GM12878 (cell line): ENCODE measurements at regions not wholly inside any gene's neighbourhood (a gene's known extent, or its start where the extent isn't known, plus 50 kb on each side); places are given as distances from the start of the nearest gene placed in this dataset.

Experiments used
- ATAC-seq: fragments of 200-7000 bp; cut with Tn5 transposase; 3 replicates; pipeline ENCODE4 v1.9.1; 2020; ENCODE audit warnings: mild to moderate bottlenecking, moderate library complexity
- BruUV-seq: library from RNA; stranded (reverse); fragments of 400-500 nt; replicated peaks from 2 replicates; lab custom pipeline; 2021; lab: Mats Ljungman, UMichigan
- CTCF ChIA-PET: fragments of 300-600 bp; sonication (Branson Sonifier 250); formaldehyde crosslinking; extraction: SDS; loops from one replicate; lab custom pipeline; 2021; ENCODE audit warnings: inconsistent platforms; lab: Yijun Ruan, JAX
- POLR2A ChIA-PET: fragments of 350-600 bp; formaldehyde crosslinking; extraction: SDS; loops from one replicate; lab custom pipeline; 2021; ENCODE audit warnings: inconsistent platforms; lab: Charles Lee
- RAD21 ChIA-PET: fragments of 300-600 bp; sonication (Branson Sonifier 250); formaldehyde crosslinking; loops from one replicate; lab custom pipeline; 2023; ENCODE audit warnings: antibody characterized with exemption; ENCODE audit not compliant: unreplicated experiment; lab: Charles Lee
- SMC1A ChIA-PET: fragments of 300-600 bp; sonication (Branson Sonifier 250); formaldehyde crosslinking; loops from one replicate; lab custom pipeline; 2023; ENCODE audit not compliant: unreplicated experiment, uncharacterized antibody; lab: Charles Lee
- DNase-seq: peaks from one replicate; pipeline ENCODE4 v3.0.0-alpha.2; 2011; ENCODE audit warnings: low read depth, low spot score
- FAIRE-seq: peaks from 3 replicates; lab custom pipeline; 2011; peaks lifted over from hg19 to GRCh38; lab: Jason Lieb, UNC
- H2AFZ ChIP-seq: 2 replicates; pipeline ENCODE4 v1.6.0; 2011; ENCODE audit warnings: low read depth, low read length, control low read depth; ENCODE audit not compliant: control insufficient read depth
- H3K27ac ChIP-seq: 2 replicates; pipeline ENCODE4 v1.5.1; 2011; ENCODE audit warnings: control low read depth; ENCODE audit not compliant: control insufficient read depth, insufficient read depth
- H3K27me3 ChIP-seq, 2 experiments: replicated peaks in 1 of 2; 2 replicates each; pipeline versions ENCODE4 v1.6.0 to v1.6.1; 2011; ENCODE audit warnings: low read length in 1 of 2; ENCODE audit not compliant: control insufficient read depth in 2 of 2, insufficient read depth in 2 of 2
- H3K36me3 ChIP-seq, 2 experiments: 2 replicates each; pipeline ENCODE4 v1.5.1; 2011; ENCODE audit warnings: low read length in 1 of 2; ENCODE audit not compliant: control insufficient read depth in 2 of 2, insufficient read depth in 2 of 2
- H3K4me1 ChIP-seq: 2 replicates; pipeline ENCODE4 v1.6.1; 2011; ENCODE audit warnings: mild to moderate bottlenecking, low read length, moderate library complexity, mixed read lengths; ENCODE audit not compliant: control insufficient read depth, insufficient read depth
- H3K4me2 ChIP-seq: 2 replicates; pipeline ENCODE4 v1.6.0; 2011; ENCODE audit warnings: control low read depth; ENCODE audit not compliant: control insufficient read depth, insufficient read depth
- H3K4me3 ChIP-seq: fragments of 200-600 bp; sonication (generic); 2 replicates; pipeline ENCODE4 v1.5.1; 2016
- H3K79me2 ChIP-seq: 2 replicates; pipeline ENCODE4 v1.6.0; 2011; ENCODE audit warnings: low read length; ENCODE audit not compliant: control insufficient read depth, insufficient read depth
- H3K9ac ChIP-seq: 2 replicates; pipeline ENCODE4 v1.8.0; 2011; ENCODE audit warnings: low read length, control low read depth, mixed read lengths; ENCODE audit not compliant: control insufficient read depth, insufficient read depth
- H3K9me3 ChIP-seq: replicated peaks from 3 replicates; pipeline ENCODE4 v1.5.1; 2011; ENCODE audit warnings: mild to moderate bottlenecking, low read length; ENCODE audit not compliant: control insufficient read depth, insufficient read depth
- H4K20me1 ChIP-seq: 2 replicates; pipeline ENCODE4 v1.6.0; 2011; ENCODE audit not compliant: control insufficient read depth, insufficient read depth
- CHD1 ChIP-seq: IDR thresholded peaks from 2 replicates; pipeline ENCODE4 v1.6.1; 2012; ENCODE audit warnings: low read depth, low read length, improper control_type of control experiment
- E4F1 ChIP-seq: fragments of 450-650 bp; IDR thresholded peaks from 2 replicates; pipeline ENCODE4 v1.6.1; 2018; ENCODE audit warnings: borderline replicate concordance, mild to moderate bottlenecking; ENCODE audit not compliant: partially characterized antibody
- HDAC2 ChIP-seq: fragments of 200-600 bp; sonication (generic); IDR thresholded peaks from 2 replicates; pipeline ENCODE4 v1.6.1; 2017
- IKZF2 ChIP-seq, 2 experiments: fragments of 450-650 bp; IDR thresholded peaks; 2 replicates each; pipeline ENCODE4 v1.6.1; 2017; ENCODE audit warnings: mild to moderate bottlenecking in 2 of 2, moderate library complexity in 2 of 2
- JUND ChIP-seq: IDR thresholded peaks from 2 replicates; pipeline ENCODE4 v1.6.1; 2012; ENCODE audit warnings: low read depth, mild to moderate bottlenecking, low read length, improper control_type of control experiment, moderate library complexity
- LARP7 ChIP-seq: fragments of 450-650 bp; IDR thresholded peaks from 2 replicates; pipeline ENCODE4 v1.6.1; 2017; ENCODE audit warnings: mild to moderate bottlenecking
- MXI1 ChIP-seq: fragments of 150-350 bp; IDR thresholded peaks from 2 replicates; pipeline ENCODE4 v1.6.1; 2011; ENCODE audit warnings: low read depth, mild to moderate bottlenecking, inconsistent platforms, low read length, improper control_type of control experiment
- NBN ChIP-seq: fragments of 450-650 bp; IDR thresholded peaks from 2 replicates; pipeline ENCODE4 v1.6.1; 2016
- NFXL1 ChIP-seq: fragments of 450-650 bp; IDR thresholded peaks from 2 replicates; pipeline ENCODE4 v1.6.1; 2017; ENCODE audit warnings: antibody characterized with exemption, mild to moderate bottlenecking, borderline replicate concordance
- NR2C2 ChIP-seq: IDR thresholded peaks from 2 replicates; pipeline ENCODE4 v1.6.1; 2011; ENCODE audit warnings: borderline replicate concordance, low read depth; ENCODE audit not compliant: control insufficient read depth, insufficient read length
- POLR2A ChIP-seq: IDR thresholded peaks from 2 replicates; pipeline ENCODE4 v1.6.1; 2011; ENCODE audit warnings: low read depth, mild to moderate bottlenecking, low read length
- RELA ChIP-seq: fragments of 450-650 bp; IDR thresholded peaks from 2 replicates; pipeline ENCODE4 v1.8.0; 2014; ENCODE audit warnings: borderline replicate concordance; ENCODE audit not compliant: partially characterized antibody
- TAF1 ChIP-seq: IDR thresholded peaks from 2 replicates; pipeline ENCODE4 v1.6.1; 2011; ENCODE audit warnings: mild to moderate bottlenecking, low read depth, low read length, borderline replicate concordance
- TARDBP ChIP-seq: IDR thresholded peaks from 2 replicates; pipeline ENCODE4 v1.6.1; 2016; ENCODE audit warnings: borderline replicate concordance
- TCF12 ChIP-seq: IDR thresholded peaks from 2 replicates; pipeline ENCODE4 v1.6.1; 2011; ENCODE audit warnings: low read depth, mild to moderate bottlenecking, low read length
- YY1 ChIP-seq: IDR thresholded peaks from 2 replicates; pipeline ENCODE4 v1.6.1; 2011; ENCODE audit warnings: low read depth, mild to moderate bottlenecking, low read length
- ZNF274 ChIP-seq: IDR thresholded peaks from one replicate; pipeline ENCODE4 v1.8.0; 2011; ENCODE audit not compliant: insufficient read length, insufficient read depth
- WGBS: methylation state at CpG from one replicate; pipeline ENCODE4 v1.1.6; 2016; ENCODE audit warnings: low lambda C conversion rate; ENCODE audit not compliant: insufficient replicate concordance, insufficient coverage; ENCODE audit errors: missing lambda C conversion rate; 5-methylcytosine and 5-hydroxymethylcytosine counted together
- in situ Hi-C: fragments of 300-500 bp; cut with MboI; formaldehyde crosslinking; loops from 9 replicates; pipeline ENCODE4 v1.14.3; 2018; ENCODE audit warnings: mixed read lengths
- intact Hi-C: fragments of 100-400 bp; cut with micrococcal nuclease; formaldehyde crosslinking; loops from one replicate; pipeline ENCODE4 v1.14.2; 2022; ENCODE audit not compliant: unreplicated experiment
- TF ChIP-seq, protein P1 (sequence below): fragments of 450-650 bp; conservative IDR thresholded peaks from 2 replicates; pipeline ENCODE4 v1.6.1; 2017; ENCODE audit warnings: mild to moderate bottlenecking, moderate library complexity
- TF ChIP-seq, protein P2 (sequence below): IDR thresholded peaks from 2 replicates; pipeline ENCODE4 v1.6.1; 2011; ENCODE audit warnings: low read depth, mild to moderate bottlenecking, low read length, moderate library complexity, borderline replicate concordance; ENCODE audit errors: extremely low read depth

DNA sequence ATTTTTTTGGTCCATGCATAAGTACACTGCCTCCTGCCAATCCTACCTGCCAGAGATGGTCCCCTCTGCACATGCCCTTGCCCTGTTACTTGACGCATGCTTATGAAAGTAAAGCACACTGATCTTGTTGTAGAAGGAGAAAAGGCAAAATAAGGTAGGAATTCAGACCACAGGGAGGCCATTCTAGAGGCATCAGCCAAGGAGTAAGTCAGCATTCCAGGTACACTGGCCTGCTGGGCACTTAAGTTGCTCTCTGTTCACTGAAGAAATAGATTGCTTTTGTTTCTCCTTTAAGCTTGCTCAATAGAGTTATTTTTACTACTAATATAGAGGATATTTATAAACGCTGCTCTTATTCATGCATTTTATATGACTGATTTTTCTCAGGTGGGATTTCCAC, 604.4 kb downstream of the TDRD15 start:
- TF ChIP-seq NBN = no peak
- no peak for TF ChIP-seq NFXL1
- no peak for TF ChIP-seq HDAC2
- no peak for TF ChIP-seq LARP7
- TF ChIP-seq NR2C2 = no peak
- TF ChIP-seq, protein P1, sequence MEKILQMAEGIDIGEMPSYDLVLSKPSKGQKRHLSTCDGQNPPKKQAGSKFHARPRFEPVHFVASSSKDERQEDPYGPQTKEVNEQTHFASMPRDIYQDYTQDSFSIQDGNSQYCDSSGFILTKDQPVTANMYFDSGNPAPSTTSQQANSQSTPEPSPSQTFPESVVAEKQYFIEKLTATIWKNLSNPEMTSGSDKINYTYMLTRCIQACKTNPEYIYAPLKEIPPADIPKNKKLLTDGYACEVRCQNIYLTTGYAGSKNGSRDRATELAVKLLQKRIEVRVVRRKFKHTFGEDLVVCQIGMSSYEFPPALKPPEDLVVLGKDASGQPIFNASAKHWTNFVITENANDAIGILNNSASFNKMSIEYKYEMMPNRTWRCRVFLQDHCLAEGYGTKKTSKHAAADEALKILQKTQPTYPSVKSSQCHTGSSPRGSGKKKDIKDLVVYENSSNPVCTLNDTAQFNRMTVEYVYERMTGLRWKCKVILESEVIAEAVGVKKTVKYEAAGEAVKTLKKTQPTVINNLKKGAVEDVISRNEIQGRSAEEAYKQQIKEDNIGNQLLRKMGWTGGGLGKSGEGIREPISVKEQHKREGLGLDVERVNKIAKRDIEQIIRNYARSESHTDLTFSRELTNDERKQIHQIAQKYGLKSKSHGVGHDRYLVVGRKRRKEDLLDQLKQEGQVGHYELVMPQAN = no peak
- no peak for TF ChIP-seq TAF1
- no peak for TF ChIP-seq TARDBP
- no peak for TF ChIP-seq TCF12
- no peak for TF ChIP-seq RELA
- no peak for TF ChIP-seq POLR2A
- TF ChIP-seq MXI1 = no peak
- TF ChIP-seq E4F1 = no peak
- no peak for TF ChIP-seq IKZF2 (IDR thresholded peaks at IDR 0.05)
- no peak for TF ChIP-seq CHD1
- no peak for TF ChIP-seq ZNF274
- TF ChIP-seq, protein P2, sequence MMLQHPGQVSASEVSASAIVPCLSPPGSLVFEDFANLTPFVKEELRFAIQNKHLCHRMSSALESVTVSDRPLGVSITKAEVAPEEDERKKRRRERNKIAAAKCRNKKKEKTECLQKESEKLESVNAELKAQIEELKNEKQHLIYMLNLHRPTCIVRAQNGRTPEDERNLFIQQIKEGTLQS = no peak
- TF ChIP-seq JUND = no peak
- TF ChIP-seq YY1 = no peak
- Histone ChIP-seq H3K4me1 (no peaks in the 10 kb centered on the region), H3K4me3 (no peak overlapping the region), H3K27me3 (no peaks in the 10 kb centered on the region), H3K4me2 (no peak overlapping the region), H3K27ac (no peak overlapping the region), H3K9ac (no peak overlapping the region), H3K9me3 (no peaks in the 10 kb centered on the region), H4K20me1 (no peaks in the 10 kb centered on the region), H2AFZ (no peak overlapping the region), H3K79me2 (no peaks in the 10 kb centered on the region), H3K36me3 (no peaks in the 10 kb centered on the region)
- WGBS = 36% methylated on average over 2 of the region's 2 CpGs
- ChIA-PET POLR2A (no interaction called here), CTCF (no interaction called here), SMC1A (no interaction called here), RAD21 (no interaction called here)
- intact Hi-C loops = no loop called here
- FAIRE-seq = no peak
- in situ Hi-C loops = no loop called here
- no peak for DNase-seq
- no peak for ATAC-seq
- no TSS peak for BruUV-seq
